H1 (cell line): ENCODE measurements at regions not wholly inside any gene's neighbourhood (a gene's known extent, or its start where the extent isn't known, plus 50 kb on each side); places are given as distances from the start of the nearest gene placed in this dataset.

Experiments
- CREB1 ChIP-seq: IDR thresholded peaks from 2 replicates; pipeline ENCODE4 v1.6.1; 2012; ENCODE audit warnings: inconsistent platforms
- CTBP2 ChIP-seq: IDR thresholded peaks from 2 replicates; pipeline ENCODE4 v1.7.0; 2011; ENCODE audit warnings: borderline replicate concordance, mild to moderate bottlenecking, moderate library complexity, mixed read lengths, low read length; ENCODE audit not compliant: insufficient read depth, insufficient read length
- KDM1A ChIP-seq: fragments of 200-600, 300-600 bp; sonication (generic); IDR thresholded peaks from 2 replicates; pipeline ENCODE4 v1.7.1; 2016; ENCODE audit warnings: mild to moderate bottlenecking, low read length, borderline replicate concordance
- KDM4A ChIP-seq: IDR thresholded peaks from one replicate; pipeline ENCODE4 v1.7.1; 2012; ENCODE audit warnings: low read depth, mild to moderate bottlenecking, moderate library complexity, low read length, inconsistent platforms; ENCODE audit not compliant: severe bottlenecking
- TF ChIP-seq, protein P1 (sequence below): fragments of 300-600 bp; sonication (generic); IDR thresholded peaks from 2 replicates; pipeline ENCODE4 v1.7.1; 2012; ENCODE audit warnings: low read length, moderate library complexity, mild to moderate bottlenecking, inconsistent platforms; ENCODE audit not compliant: insufficient replicate concordance

DNA sequence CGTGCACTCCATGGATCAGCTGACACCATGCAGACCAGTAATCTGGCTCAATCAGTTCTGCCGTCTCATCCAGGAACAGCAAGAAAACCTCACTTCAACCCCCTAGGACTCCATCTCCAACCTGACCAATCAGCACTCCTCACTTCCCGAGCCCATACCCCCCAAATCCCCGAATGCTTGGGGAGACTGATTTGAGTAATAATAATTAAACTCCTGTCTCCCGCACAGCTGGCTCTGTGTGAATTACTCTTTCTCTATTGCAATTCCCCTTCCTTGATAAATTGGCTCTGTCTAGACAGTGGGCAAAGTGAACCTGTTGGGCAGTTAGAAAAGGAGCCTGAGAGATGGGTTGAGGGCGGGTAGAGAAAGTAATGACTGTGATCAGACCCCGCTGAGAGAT lies 320.0 kb downstream of the HAPSTR1 start (continued):
- TF ChIP-seq, protein P1, sequence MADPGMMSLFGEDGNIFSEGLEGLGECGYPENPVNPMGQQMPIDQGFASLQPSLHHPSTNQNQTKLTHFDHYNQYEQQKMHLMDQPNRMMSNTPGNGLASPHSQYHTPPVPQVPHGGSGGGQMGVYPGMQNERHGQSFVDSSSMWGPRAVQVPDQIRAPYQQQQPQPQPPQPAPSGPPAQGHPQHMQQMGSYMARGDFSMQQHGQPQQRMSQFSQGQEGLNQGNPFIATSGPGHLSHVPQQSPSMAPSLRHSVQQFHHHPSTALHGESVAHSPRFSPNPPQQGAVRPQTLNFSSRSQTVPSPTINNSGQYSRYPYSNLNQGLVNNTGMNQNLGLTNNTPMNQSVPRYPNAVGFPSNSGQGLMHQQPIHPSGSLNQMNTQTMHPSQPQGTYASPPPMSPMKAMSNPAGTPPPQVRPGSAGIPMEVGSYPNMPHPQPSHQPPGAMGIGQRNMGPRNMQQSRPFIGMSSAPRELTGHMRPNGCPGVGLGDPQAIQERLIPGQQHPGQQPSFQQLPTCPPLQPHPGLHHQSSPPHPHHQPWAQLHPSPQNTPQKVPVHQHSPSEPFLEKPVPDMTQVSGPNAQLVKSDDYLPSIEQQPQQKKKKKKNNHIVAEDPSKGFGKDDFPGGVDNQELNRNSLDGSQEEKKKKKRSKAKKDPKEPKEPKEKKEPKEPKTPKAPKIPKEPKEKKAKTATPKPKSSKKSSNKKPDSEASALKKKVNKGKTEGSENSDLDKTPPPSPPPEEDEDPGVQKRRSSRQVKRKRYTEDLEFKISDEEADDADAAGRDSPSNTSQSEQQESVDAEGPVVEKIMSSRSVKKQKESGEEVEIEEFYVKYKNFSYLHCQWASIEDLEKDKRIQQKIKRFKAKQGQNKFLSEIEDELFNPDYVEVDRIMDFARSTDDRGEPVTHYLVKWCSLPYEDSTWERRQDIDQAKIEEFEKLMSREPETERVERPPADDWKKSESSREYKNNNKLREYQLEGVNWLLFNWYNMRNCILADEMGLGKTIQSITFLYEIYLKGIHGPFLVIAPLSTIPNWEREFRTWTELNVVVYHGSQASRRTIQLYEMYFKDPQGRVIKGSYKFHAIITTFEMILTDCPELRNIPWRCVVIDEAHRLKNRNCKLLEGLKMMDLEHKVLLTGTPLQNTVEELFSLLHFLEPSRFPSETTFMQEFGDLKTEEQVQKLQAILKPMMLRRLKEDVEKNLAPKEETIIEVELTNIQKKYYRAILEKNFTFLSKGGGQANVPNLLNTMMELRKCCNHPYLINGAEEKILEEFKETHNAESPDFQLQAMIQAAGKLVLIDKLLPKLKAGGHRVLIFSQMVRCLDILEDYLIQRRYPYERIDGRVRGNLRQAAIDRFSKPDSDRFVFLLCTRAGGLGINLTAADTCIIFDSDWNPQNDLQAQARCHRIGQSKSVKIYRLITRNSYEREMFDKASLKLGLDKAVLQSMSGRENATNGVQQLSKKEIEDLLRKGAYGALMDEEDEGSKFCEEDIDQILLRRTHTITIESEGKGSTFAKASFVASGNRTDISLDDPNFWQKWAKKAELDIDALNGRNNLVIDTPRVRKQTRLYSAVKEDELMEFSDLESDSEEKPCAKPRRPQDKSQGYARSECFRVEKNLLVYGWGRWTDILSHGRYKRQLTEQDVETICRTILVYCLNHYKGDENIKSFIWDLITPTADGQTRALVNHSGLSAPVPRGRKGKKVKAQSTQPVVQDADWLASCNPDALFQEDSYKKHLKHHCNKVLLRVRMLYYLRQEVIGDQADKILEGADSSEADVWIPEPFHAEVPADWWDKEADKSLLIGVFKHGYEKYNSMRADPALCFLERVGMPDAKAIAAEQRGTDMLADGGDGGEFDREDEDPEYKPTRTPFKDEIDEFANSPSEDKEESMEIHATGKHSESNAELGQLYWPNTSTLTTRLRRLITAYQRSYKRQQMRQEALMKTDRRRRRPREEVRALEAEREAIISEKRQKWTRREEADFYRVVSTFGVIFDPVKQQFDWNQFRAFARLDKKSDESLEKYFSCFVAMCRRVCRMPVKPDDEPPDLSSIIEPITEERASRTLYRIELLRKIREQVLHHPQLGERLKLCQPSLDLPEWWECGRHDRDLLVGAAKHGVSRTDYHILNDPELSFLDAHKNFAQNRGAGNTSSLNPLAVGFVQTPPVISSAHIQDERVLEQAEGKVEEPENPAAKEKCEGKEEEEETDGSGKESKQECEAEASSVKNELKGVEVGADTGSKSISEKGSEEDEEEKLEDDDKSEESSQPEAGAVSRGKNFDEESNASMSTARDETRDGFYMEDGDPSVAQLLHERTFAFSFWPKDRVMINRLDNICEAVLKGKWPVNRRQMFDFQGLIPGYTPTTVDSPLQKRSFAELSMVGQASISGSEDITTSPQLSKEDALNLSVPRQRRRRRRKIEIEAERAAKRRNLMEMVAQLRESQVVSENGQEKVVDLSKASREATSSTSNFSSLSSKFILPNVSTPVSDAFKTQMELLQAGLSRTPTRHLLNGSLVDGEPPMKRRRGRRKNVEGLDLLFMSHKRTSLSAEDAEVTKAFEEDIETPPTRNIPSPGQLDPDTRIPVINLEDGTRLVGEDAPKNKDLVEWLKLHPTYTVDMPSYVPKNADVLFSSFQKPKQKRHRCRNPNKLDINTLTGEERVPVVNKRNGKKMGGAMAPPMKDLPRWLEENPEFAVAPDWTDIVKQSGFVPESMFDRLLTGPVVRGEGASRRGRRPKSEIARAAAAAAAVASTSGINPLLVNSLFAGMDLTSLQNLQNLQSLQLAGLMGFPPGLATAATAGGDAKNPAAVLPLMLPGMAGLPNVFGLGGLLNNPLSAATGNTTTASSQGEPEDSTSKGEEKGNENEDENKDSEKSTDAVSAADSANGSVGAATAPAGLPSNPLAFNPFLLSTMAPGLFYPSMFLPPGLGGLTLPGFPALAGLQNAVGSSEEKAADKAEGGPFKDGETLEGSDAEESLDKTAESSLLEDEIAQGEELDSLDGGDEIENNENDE: no peak
- TF ChIP-seq KDM4A: no peak
- TF ChIP-seq CREB1: no peak
- TF ChIP-seq CTBP2: no peak
- TF ChIP-seq KDM1A: no peak
